ENCODE measurements at regions not wholly inside any gene's neighbourhood (a gene's known extent, or its start where the extent isn't known, plus 50 kb on each side); places are given as distances from the start of the nearest gene placed in this dataset.

DNA sequence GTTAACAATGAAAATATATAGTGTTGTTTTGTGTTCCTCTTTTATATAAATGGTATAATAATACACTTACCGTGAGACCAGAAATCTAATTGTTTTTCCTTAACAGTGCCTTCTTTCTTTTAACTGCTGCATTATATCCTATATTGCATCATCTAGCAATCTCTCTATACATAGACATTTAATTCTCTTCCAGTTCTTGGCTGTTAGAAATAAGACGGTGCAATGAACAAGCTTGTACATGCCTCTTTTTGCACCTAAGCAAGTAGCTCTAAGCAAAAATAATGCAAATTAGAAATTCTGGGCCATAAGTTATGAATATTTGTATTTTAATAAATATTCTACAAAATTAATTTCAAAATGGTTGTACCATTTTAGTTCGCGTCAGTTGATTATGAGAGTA, 55.9 kb upstream of the AHR start:
- TF ChIP-seq, protein P1, sequence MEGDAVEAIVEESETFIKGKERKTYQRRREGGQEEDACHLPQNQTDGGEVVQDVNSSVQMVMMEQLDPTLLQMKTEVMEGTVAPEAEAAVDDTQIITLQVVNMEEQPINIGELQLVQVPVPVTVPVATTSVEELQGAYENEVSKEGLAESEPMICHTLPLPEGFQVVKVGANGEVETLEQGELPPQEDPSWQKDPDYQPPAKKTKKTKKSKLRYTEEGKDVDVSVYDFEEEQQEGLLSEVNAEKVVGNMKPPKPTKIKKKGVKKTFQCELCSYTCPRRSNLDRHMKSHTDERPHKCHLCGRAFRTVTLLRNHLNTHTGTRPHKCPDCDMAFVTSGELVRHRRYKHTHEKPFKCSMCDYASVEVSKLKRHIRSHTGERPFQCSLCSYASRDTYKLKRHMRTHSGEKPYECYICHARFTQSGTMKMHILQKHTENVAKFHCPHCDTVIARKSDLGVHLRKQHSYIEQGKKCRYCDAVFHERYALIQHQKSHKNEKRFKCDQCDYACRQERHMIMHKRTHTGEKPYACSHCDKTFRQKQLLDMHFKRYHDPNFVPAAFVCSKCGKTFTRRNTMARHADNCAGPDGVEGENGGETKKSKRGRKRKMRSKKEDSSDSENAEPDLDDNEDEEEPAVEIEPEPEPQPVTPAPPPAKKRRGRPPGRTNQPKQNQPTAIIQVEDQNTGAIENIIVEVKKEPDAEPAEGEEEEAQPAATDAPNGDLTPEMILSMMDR (IDR thresholded peaks at IDR 0.05), result no peak
- TF ChIP-seq POLR2A (IDR thresholded peaks at IDR 0.05) (no peak), POLR2AphosphoS5 (IDR thresholded peaks at IDR 0.05; ENCODE audit: insufficient read depth in 1 of 2, low read depth in 1 of 2) (no peak)

Data from vagina (tissue), 2 donors.